ENCODE measurements at regions not wholly inside any gene's neighbourhood (a gene's known extent, or its start where the extent isn't known, plus 50 kb on each side); places are given as distances from the start of the nearest gene placed in this dataset.

- no peaks in the 10 kb centered on the region for H3K4me1 ChIP-seq
- TF ChIP-seq CTCF (IDR thresholded peaks at IDR 0.05) (no peak), POLR2AphosphoS5 (IDR thresholded peaks at IDR 0.05) (no peak), EP300 (IDR thresholded peaks at IDR 0.05) (no peak), POLR2A (IDR thresholded peaks at IDR 0.05) (no peak)
- H3K9me3 ChIP-seq, result no peaks in the 10 kb centered on the region
- H3K36me3 ChIP-seq, result no peaks in the 10 kb centered on the region
- H3K27ac ChIP-seq, result no peak overlapping the region
- intact Hi-C loops (cut with DNase I), result no loop called here
- no peaks in the 10 kb centered on the region for H3K27me3 ChIP-seq
- DNase-seq, result no peak
- WGBS, 2 donors, result 74 to 87% methylated on average over 5 of the region's 5 CpGs
- H3K4me3 ChIP-seq, result no peak overlapping the region
Measured at GRCh38 chr10:65496541-65496940, 1429.3 kb upstream of the LRRTM3 start.

GRCh38 chr10:65497837-65498236, 1428.0 kb upstream of the LRRTM3 start:
- Histone ChIP-seq H3K4me3 (no peak overlapping the region), H3K36me3 (no peaks in the 10 kb centered on the region), H3K4me1 (no peaks in the 10 kb centered on the region), H3K27ac (no peak overlapping the region), H3K9me3 (no peaks in the 10 kb centered on the region), H3K27me3 (no peaks in the 10 kb centered on the region)
- DNase-seq, result no peak
- intact Hi-C loops (cut with DNase I), result no loop called here
- TF ChIP-seq POLR2A (IDR thresholded peaks at IDR 0.05), result no peak
- no peak for TF ChIP-seq CTCF (IDR thresholded peaks at IDR 0.05)
- TF ChIP-seq EP300 (IDR thresholded peaks at IDR 0.05), result no peak
- no peak for TF ChIP-seq POLR2AphosphoS5 (IDR thresholded peaks at IDR 0.05)

- intact Hi-C loops (cut with DNase I), result no loop called here
- Histone ChIP-seq H3K27ac (no peak overlapping the region), H3K27me3 (no peaks in the 10 kb centered on the region), H3K9me3 (no peaks in the 10 kb centered on the region), H3K4me3 (no peak overlapping the region), H3K36me3 (no peaks in the 10 kb centered on the region), H3K4me1 (no peaks in the 10 kb centered on the region)
- 77 to 82% methylated on average over 1 of the region's 1 CpG for WGBS, 2 donors
- DNase-seq, result no peak
- TF ChIP-seq POLR2A (IDR thresholded peaks at IDR 0.05) (no peak), EP300 (IDR thresholded peaks at IDR 0.05) (no peak), POLR2AphosphoS5 (IDR thresholded peaks at IDR 0.05) (no peak), CTCF (IDR thresholded peaks at IDR 0.05) (no peak)
Measured at GRCh38 chr10:65500716-65501115, 1425.1 kb upstream of the LRRTM3 start.

GRCh38 chr10:65501259-65501658, 1424.6 kb upstream of the LRRTM3 start:
- Histone ChIP-seq H3K4me1 (no peaks in the 10 kb centered on the region), H3K9me3 (no peaks in the 10 kb centered on the region), H3K27me3 (no peaks in the 10 kb centered on the region), H3K36me3 (no peaks in the 10 kb centered on the region), H3K4me3 (no peak overlapping the region), H3K27ac (no peak overlapping the region)
- TF ChIP-seq EP300 (IDR thresholded peaks at IDR 0.05), result no peak
- TF ChIP-seq CTCF (IDR thresholded peaks at IDR 0.05), result no peak
- no peak for TF ChIP-seq POLR2A (IDR thresholded peaks at IDR 0.05)
- no peak for TF ChIP-seq POLR2AphosphoS5 (IDR thresholded peaks at IDR 0.05)
- 41 to 79% methylated on average over 3 of the region's 3 CpGs for WGBS, 2 donors
- intact Hi-C loops (cut with DNase I), result no loop called here
- DNase-seq, result no peak

GRCh38 chr10:65518379-65518778, 1407.5 kb upstream of the LRRTM3 start:
- Histone ChIP-seq H3K9me3 (no peaks in the 10 kb centered on the region), H3K27ac (no peak overlapping the region), H3K4me1 (no peaks in the 10 kb centered on the region), H3K27me3 (no peaks in the 10 kb centered on the region), H3K36me3 (no peaks in the 10 kb centered on the region), H3K4me3 (no peak overlapping the region)
- intact Hi-C loops (cut with DNase I), result no loop called here
- DNase-seq, result no peak
- 64 to 72% methylated on average over 4 of the region's 4 CpGs for WGBS, 2 donors
- TF ChIP-seq POLR2AphosphoS5 (IDR thresholded peaks at IDR 0.05), result no peak
- TF ChIP-seq CTCF (IDR thresholded peaks at IDR 0.05), result no peak
